GM12872 (cell line): ENCODE measurements at regions not wholly inside any gene's neighbourhood (a gene's known extent, or its start where the extent isn't known, plus 50 kb on each side); places are given as distances from the start of the nearest gene placed in this dataset.

Source experiments
- TF ChIP-seq, protein P1 (sequence below): IDR thresholded peaks from 3 replicates; pipeline ENCODE4 v1.5.1; 2011; ENCODE audit warnings: low read depth, mild to moderate bottlenecking, low read length, moderate library complexity; ENCODE audit not compliant: insufficient read depth

DNA sequence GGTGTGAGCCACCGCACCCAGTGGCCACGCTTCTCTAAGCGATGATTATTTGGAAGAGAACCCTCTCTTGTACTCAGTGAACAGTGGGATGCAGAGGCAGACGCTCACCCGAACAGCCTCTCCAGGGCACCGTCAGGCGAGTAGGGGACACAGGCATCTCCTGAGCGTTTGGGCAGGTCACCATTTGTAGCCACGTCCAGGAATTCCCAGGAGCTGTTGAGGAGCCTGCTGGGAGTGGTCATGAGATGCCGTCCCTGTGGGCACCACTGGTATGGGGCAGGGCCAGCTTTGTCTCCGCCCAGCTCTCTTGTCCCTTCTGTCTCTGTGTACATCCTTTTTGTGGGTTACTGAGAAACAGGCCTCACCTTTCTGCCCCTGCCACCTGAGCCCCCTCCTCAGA, 81.3 kb upstream of the ZNF469 start:
- TF ChIP-seq, protein P1, sequence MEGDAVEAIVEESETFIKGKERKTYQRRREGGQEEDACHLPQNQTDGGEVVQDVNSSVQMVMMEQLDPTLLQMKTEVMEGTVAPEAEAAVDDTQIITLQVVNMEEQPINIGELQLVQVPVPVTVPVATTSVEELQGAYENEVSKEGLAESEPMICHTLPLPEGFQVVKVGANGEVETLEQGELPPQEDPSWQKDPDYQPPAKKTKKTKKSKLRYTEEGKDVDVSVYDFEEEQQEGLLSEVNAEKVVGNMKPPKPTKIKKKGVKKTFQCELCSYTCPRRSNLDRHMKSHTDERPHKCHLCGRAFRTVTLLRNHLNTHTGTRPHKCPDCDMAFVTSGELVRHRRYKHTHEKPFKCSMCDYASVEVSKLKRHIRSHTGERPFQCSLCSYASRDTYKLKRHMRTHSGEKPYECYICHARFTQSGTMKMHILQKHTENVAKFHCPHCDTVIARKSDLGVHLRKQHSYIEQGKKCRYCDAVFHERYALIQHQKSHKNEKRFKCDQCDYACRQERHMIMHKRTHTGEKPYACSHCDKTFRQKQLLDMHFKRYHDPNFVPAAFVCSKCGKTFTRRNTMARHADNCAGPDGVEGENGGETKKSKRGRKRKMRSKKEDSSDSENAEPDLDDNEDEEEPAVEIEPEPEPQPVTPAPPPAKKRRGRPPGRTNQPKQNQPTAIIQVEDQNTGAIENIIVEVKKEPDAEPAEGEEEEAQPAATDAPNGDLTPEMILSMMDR: no peak

DNA sequence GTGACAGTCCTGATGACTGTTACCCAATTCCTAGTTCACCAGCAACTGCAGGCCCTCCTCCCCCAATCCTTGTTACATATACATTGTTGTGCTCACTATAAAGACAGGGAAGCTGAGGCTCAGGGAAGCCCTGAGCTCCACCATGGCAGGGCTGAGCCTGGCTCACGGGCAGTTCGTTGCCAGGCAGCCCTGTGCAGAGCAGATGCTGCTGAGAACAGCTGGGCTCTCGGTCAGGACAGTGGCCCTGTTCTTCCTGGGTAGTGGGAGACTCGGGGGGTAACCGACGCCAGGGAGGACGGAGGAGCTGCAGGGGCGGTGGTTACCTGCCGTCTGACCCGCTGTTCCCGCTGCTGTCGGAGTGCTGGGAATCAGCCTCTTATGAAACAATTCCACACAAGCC, 80.9 kb upstream of the ZNF469 start:
- TF ChIP-seq, protein P1: no peak

DNA sequence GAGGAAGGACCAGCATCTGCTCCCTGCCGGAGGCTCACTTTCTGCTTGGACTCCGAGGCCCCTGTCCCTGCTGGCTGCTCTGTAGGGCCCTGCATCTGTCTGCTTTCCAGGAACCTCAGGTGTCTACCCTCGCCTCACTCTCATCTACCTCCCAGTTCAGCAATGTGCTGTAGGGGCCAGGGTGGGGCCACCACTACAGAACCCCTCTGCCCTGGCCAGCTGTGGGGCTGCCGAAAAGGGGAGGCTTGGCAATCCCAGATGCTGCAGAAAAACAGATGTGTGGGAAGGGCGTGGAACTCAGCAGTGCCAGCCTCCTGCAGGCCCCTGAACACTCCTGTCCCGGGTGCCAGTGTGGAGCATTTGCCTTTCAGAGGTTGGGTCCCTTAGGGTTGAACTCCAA, 80.1 kb upstream of the ZNF469 start:
- TF ChIP-seq, protein P1: no peak

DNA sequence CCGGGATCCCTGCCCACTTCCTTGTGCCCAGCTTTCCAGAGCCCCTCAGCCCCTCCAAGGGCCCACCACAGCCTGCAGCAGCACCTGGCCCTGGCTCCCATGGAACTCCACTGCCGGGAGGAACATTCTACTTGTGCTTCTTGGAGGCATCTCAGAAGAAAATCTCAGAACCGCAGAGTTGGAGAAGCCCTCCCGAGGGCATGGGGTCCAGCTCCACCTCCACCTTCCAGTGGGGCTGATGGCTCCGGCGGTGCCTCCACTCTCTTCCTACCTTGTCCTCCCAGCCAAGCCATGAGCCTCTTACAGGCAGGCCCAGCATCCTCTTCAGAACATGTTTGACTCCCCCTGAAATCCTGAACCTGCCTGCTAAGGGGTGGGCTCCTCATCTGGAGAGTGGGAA, 79.4 kb upstream of the ZNF469 start:
- TF ChIP-seq, protein P1: no peak

DNA sequence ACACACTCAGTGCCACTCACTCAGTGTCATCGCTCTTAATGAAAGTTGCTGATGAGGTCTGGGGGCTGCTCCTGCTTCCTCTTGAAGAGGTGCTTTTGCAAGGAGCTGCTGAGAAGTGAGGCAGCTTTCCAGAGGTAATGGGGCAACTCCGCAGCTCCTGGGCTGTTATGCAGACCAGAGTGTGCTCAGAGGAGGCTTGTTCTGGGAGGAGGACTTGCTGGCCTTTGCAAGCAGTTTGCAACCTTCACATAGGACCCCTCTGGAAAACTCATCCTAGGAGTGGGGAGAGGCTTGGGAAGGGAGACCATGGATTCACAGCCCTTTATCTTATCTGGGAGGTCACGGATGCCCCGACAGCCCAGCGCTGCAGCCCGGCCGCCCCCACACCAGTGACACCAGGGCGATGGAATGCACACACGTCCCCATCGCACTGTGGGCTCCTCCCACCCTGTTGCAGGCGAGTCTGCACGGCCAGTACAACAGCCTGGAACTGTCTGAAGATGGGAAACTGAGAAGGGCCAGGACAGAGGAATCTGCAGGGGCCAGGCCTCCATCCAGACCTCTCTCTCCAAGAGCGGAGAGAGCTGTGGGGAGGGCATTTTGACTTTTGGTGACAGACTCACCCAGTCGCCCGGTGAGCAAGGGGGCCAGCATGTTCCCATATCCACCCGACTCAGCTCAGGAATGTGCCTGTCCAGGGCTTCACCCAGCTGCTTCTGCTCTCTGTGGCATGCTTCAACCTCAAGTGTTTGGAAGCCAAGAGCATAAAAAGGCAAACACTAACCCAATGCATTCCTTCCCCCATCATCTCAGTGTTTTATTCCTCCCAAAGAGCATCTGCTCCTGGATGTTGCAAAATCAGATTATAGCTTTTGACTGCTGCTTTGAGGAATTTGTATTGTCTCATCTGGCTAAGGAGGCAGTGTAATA, 78.6 kb upstream of the ZNF469 start:
- TF ChIP-seq, protein P1: no peak

DNA sequence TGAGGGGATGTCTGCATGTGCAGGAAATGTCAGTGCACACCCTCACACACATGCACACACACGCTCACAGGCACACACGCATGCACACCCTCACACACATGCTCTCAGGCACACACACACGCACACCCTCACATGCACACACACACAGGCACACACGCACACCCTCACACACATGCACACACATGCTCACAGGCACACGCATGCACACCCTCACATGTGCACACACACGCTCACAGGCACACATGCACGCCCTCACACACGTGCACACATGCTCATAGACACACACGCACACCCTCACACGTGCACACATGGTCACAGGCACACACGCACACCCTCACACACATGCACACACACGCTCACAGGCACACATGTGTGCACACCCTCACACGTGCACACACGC, 77.6 kb upstream of the ZNF469 start:
- TF ChIP-seq, protein P1: no peak

DNA sequence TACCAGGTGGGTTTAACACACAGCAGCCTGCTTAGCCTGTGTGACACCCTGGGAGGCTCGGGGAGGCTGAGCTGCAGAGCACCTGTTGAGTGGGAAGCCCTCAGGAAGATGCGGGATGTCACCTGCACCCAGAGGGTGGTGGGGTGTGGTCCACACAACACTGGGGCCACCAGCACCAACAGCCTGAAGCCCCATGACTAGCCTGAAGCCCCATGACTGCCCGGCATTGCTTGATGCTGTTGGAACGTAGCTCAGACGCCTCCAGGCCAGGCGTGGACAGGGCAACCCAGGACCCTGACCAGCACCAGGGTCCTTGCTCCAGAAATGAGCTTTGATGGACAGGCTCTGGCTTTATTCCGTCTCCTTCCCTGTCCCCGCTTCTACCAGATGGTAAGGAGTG, 76.3 kb upstream of the ZNF469 start:
- TF ChIP-seq, protein P1: no peak
